ENCODE measurements at regions not wholly inside any gene's neighbourhood (a gene's known extent, or its start where the extent isn't known, plus 50 kb on each side); places are given as distances from the start of the nearest gene placed in this dataset.

DNA sequence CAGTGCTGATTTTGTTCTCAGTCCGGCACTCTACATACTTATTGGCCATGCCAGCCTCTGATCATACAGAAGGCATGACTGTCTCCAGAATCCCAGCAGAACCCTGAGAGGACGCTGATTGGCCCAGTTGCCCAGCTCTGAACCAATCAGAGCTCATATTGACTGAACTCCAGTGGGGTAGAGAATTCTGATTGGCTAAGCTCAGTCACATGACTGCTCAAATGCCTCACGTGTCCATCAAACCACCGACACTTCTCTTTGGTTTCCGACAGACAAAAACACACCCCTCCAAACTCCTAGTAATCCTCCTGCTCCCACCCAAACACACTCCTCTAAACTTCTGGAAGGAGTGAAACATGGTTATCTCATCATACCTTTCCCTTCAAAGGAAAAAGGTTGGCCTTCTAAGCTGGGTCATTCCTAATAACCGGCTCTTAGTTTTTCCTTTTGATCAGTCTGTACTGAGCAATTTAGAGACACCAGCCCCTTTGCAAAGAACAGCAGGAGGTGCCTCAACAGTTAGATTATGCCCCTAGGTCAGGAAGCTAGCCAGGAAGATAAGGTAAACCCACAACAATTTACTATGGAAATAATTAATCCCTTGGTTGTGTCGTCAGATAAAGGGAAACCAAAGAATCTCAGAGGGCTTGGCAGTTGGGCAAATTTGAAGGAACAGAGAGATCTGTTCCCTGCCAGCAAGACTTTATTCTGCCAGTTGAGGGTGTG lies 187.8 kb downstream of the TLE3 start:
- Histone ChIP-seq H2AFZ (no peak overlapping the region), H3K4me3 (no peak overlapping the region), H3K9me3 (ENCODE audit: insufficient read depth, low read depth) (no peaks in the 10 kb centered on the region), H3K4me1 (replicated peaks; ENCODE audit: insufficient read depth) (peaks cover 15% of the 10 kb centered on the region), H3K27me3 (ENCODE audit: insufficient read depth, low read depth) (no peaks in the 10 kb centered on the region), H3F3A (ENCODE audit: insufficient read depth, low read depth) (no peaks in the 10 kb centered on the region), H3K4me2 (no peak overlapping the region), H4K20me1 (ENCODE audit: insufficient read depth) (no peaks in the 10 kb centered on the region), H3K79me2 (ENCODE audit: low read depth) (no peaks in the 10 kb centered on the region), H3K9me2 (ENCODE audit: insufficient read depth) (no peaks in the 10 kb centered on the region), H3K27ac (no peak overlapping the region), H3K36me3 (ENCODE audit: low read depth) (no peaks in the 10 kb centered on the region)
- no peak for DNase-seq
- CTCF ChIA-PET = interaction anchor here (0.6 kb wide), 1 partner anchor 335 kb away, joined by 3 read pairs; no protein-coding TSS in a partner anchor
- no peak for TF ChIP-seq EZH2 (IDR thresholded peaks at IDR 0.05; ENCODE audit: low read depth)
- TF ChIP-seq, protein P1, sequence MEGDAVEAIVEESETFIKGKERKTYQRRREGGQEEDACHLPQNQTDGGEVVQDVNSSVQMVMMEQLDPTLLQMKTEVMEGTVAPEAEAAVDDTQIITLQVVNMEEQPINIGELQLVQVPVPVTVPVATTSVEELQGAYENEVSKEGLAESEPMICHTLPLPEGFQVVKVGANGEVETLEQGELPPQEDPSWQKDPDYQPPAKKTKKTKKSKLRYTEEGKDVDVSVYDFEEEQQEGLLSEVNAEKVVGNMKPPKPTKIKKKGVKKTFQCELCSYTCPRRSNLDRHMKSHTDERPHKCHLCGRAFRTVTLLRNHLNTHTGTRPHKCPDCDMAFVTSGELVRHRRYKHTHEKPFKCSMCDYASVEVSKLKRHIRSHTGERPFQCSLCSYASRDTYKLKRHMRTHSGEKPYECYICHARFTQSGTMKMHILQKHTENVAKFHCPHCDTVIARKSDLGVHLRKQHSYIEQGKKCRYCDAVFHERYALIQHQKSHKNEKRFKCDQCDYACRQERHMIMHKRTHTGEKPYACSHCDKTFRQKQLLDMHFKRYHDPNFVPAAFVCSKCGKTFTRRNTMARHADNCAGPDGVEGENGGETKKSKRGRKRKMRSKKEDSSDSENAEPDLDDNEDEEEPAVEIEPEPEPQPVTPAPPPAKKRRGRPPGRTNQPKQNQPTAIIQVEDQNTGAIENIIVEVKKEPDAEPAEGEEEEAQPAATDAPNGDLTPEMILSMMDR (conservative IDR thresholded peaks at IDR 0.05) = no peak
- intact Hi-C loops (cut with micrococcal nuclease; ENCODE audit: unreplicated experiment) = no loop called here
- POLR2A ChIA-PET (ENCODE audit: unreplicated experiment) = no interaction called here
- no TSS peak for BruUV-seq (replicated peaks)

DNA sequence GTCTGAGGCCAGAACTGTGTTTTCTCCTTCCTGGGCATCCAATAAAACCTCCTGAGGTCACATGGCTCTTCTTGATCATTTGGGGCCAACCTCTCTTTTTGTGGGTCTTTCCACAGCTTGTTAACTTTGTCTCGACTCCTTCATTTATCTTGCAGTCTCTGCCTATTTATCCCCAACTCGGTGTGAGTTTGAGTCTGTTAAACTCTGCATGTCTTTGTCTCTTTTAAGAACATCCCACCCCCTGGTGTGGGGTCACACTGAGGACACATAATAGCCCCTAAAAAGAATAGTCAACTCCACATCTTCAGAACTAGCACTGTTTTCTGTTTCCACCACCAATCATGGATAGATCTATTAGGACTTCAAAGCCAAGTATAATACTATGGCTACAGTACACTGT lies 187.2 kb downstream of the TLE3 start:
- TF ChIP-seq EZH2 (IDR thresholded peaks at IDR 0.05; ENCODE audit: low read depth) = no peak
- TF ChIP-seq, protein P1 (conservative IDR thresholded peaks at IDR 0.05) = no peak
- Histone ChIP-seq H3K36me3 (ENCODE audit: low read depth) (no peaks in the 10 kb centered on the region), H3K27ac (no peak overlapping the region), H3K9me3 (ENCODE audit: insufficient read depth, low read depth) (no peaks in the 10 kb centered on the region), H3K27me3 (ENCODE audit: insufficient read depth, low read depth) (no peaks in the 10 kb centered on the region), H3K4me2 (no peak overlapping the region), H4K20me1 (ENCODE audit: insufficient read depth) (no peaks in the 10 kb centered on the region), H3K4me1 (replicated peaks; ENCODE audit: insufficient read depth) (peaks cover 14% of the 10 kb centered on the region), H3K9me2 (ENCODE audit: insufficient read depth) (no peaks in the 10 kb centered on the region), H3K4me3 (no peak overlapping the region), H3K79me2 (ENCODE audit: low read depth) (no peaks in the 10 kb centered on the region), H3F3A (ENCODE audit: insufficient read depth, low read depth) (no peaks in the 10 kb centered on the region), H2AFZ (no peak overlapping the region)
- ChIA-PET POLR2A (ENCODE audit: unreplicated experiment) (no interaction called here), CTCF (no interaction called here)
- no peak for DNase-seq
- intact Hi-C loops (cut with micrococcal nuclease; ENCODE audit: unreplicated experiment) = no loop called here
- BruUV-seq (replicated peaks) = no TSS peak

DNA sequence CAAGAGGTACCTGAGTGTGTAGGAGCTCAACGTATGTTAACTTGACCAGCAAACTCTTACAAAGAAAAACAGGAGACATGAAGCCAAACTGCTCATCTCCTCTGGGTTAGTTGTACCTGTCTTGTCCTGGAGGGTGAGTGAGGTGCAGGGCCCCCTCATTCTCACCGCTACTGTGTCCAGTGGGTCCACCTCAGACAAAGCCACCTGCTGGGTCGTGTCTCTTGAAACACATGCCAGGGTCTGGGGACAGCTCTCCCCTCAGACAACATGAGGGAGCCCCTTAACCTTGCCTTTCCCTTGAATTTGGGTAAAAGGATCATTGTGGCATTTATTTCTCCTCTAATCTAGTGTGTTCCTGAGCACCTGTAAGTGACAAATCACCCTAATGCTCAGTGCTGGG lies 185.6 kb downstream of the TLE3 start:
- no TSS peak for BruUV-seq (replicated peaks)
- ChIA-PET CTCF (no interaction called here), POLR2A (ENCODE audit: unreplicated experiment) (no interaction called here)
- DNase-seq = no peak
- Histone ChIP-seq H4K20me1 (ENCODE audit: insufficient read depth) (no peaks in the 10 kb centered on the region), H2AFZ (no peak overlapping the region), H3K9me2 (ENCODE audit: insufficient read depth) (no peaks in the 10 kb centered on the region), H3K9me3 (ENCODE audit: insufficient read depth, low read depth) (no peaks in the 10 kb centered on the region), H3F3A (ENCODE audit: insufficient read depth, low read depth) (no peaks in the 10 kb centered on the region), H3K4me2 (no peak overlapping the region), H3K27me3 (ENCODE audit: insufficient read depth, low read depth) (no peaks in the 10 kb centered on the region), H3K27ac (no peak overlapping the region), H3K4me1 (replicated peaks; ENCODE audit: insufficient read depth) (no peaks in the 10 kb centered on the region), H3K79me2 (ENCODE audit: low read depth) (no peaks in the 10 kb centered on the region), H3K4me3 (no peak overlapping the region), H3K36me3 (ENCODE audit: low read depth) (no peaks in the 10 kb centered on the region)
- intact Hi-C loops (cut with micrococcal nuclease; ENCODE audit: unreplicated experiment) = no loop called here
- TF ChIP-seq, protein P1 (conservative IDR thresholded peaks at IDR 0.05) = no peak
- TF ChIP-seq EZH2 (IDR thresholded peaks at IDR 0.05; ENCODE audit: low read depth) = no peak

All from PC-9 (cell line).